ENCODE measurements at regions not wholly inside any gene's neighbourhood (a gene's known extent, or its start where the extent isn't known, plus 50 kb on each side); places are given as distances from the start of the nearest gene placed in this dataset.

DNA sequence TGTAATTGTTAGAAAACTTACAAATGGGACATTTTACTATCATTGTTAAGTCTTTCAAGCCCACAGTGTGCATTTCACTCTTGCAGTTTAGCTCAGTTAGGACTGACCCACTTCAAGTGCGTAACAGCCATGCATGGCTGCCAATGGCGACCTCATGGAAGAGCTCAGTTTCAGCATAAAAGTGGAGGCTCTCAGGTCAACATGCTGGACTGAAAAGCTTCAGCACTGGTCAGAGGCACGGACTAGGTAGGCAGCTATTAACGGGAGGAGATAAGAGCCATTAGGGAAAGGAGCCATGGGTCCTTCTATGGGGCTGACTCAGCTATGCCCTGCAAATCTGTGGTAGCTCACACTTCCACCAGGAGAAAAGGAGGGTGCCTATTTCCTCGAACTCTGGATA, 101.8 kb downstream of the TTLL2 start:
- in situ Hi-C loops (cut with HindIII; ENCODE audit: low pct_unique_long_range_greater_than_20kb, low sequenced_read_pairs), result no loop called here

DNA sequence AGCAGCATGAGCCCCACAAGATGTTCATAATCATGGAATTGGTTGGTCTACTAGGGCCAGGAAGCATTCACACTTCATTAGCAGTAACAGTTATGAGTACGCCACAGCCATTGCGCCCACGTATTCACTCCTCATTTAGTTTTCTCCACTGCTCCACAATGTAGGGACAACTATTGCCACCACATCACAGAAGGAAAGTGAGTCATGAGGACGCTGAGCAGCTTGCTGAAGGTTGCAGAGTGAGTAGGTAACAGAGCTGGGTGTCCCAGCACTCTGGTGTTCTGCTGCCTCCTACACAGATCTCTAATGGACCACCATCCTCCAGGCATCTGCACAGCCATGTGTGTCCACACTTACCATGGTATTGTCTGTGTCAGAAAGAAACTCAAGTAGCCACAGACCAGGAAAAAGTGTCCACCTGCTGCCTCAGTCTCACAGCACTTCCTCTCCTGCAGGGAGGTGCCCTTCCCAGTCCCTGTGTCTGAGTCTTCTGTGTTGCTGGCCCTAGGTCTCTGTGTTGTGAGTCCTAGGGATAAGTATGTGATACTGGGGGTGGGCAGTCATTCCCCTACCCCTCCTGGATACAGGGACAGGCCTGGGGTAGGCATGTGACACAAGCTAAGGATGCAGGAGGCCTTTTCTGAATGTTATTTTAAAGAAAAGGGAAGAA, 103.9 kb downstream of the TTLL2 start:
- DNase-seq (ENCODE audit: low read depth, low spot score), result no peak
- in situ Hi-C loops (cut with HindIII; ENCODE audit: low pct_unique_long_range_greater_than_20kb, low sequenced_read_pairs), result no loop called here

More for the DNA sequence above, 101.8 kb downstream of the TTLL2 start:
- no peak for DNase-seq (ENCODE audit: low read depth, low spot score)

DNA sequence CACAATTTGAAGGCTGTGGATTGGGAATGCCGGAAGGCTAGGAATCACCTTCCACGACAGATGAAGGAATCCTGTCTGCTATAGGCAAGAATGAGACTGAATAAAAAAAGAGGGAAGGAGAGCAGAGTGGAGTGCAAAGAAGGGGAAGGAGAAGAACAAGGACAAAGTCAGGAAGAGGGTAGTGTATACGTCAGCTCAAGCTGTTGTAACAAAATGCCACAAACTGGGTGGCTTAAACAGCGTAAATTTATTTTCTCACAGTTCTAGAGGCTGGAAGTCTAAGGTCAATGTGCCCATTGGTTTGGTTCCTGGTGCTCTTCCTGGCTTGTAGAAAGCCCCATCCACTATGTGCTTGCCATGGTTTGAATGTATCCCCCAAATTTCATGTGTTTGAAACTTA, 104.5 kb downstream of the TTLL2 start:
- DNase-seq (ENCODE audit: low read depth, low spot score), result no peak
- in situ Hi-C loops (cut with HindIII; ENCODE audit: low pct_unique_long_range_greater_than_20kb, low sequenced_read_pairs), result no loop called here

DNA sequence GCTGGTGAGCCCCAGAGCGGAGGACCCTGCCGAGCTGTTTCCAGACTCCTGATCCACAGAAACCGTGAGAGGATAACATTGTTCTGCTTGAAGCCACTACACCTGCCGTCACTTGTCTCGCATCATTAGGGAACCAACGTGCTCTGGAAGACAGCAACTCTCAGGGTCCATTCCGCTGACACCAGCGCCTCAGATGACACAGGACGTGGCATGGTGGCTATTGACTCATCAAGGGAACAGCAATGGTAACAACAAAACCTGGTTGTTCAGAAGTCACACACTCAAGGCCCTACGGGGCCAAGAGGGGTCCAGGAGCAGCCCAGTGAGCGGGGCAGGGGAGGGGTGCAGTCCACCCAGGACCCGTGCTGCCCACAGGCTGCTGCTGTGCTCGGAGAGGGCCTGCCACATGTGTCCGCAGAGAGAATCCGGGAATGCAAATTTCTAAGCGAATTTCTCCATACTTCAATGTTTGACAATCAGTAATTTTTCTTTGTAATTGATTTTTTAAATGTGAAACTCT, 110.4 kb downstream of the TTLL2 start:
- no peak for DNase-seq (ENCODE audit: low read depth, low spot score)
- in situ Hi-C loops (cut with HindIII; ENCODE audit: low pct_unique_long_range_greater_than_20kb, low sequenced_read_pairs), result no loop called here

DNA sequence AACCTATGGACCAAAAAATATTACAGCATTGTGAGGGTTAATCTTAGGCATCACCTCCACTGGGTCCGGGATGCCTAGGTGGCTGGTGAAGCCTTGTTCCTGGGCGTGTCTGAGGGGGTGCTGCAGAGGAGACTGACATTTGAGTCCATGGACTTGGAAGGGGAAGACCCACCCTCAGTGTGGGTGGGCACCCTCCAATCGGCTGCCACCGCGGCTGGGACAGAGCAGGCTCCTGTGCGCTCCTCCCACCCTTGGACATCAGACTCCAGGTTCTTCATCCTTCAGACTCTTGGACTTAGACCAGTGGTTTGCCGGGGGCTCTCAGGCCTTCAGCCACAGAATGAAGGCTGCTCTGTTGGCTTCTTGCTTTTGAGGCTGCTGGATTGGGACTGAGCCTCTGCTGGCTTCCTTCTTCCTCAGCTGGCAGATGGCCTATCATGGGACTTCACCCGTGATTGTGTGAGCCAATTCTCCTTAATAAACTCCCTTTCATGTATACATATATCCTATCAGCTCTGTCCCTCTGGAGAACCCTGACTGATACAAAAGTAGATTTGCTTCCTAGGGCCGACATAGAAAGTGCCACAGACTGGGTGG, 113.1 kb downstream of the TTLL2 start:
- in situ Hi-C loops (cut with HindIII; ENCODE audit: low pct_unique_long_range_greater_than_20kb, low sequenced_read_pairs), result no loop called here
- peak; percentile 39 for DNase-seq (ENCODE audit: low read depth, low spot score)

DNA sequence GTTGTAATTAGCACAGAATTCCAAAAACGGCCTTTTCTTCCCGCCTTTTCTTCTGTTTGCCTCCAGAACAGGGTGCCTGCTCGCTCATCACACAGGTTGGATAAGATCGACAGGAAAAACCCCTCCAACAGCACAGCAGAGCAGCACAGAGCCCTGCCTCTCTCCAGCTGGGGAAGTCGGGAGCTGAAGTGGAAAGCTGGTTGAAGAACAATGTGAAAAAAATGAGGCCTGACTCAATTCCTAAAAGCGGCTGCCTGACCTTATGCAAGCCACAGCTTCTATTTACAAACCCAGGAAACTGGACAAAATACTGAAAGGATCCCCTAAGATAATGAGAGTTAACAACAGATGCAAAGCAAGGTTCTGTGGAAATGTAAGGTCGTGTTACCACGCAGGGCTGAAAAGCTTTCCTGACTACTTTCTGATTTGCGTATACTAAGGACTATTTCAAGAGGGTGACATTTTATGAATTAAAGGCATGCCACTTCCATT, 116.9 kb downstream of the TTLL2 start:
- DNase-seq (ENCODE audit: low read depth, low spot score), result no peak

DNA sequence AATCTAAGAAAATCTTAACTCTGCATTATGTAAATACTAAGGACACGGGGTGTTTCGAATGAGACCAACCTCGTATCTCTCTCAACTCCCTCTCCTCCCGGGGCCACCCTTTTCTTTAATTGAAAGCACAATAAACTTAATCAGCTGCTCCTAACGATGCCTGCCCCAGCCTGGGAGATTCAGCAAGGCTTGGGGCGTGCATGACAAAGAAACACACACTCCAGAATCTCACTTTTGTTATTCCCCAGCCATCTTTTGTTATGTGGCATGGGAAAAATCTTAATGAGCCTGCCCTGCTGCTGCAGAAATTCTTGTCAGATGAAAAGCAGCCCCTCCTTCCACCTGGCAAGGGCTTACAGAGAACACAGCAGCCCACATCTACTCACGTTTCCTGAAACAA, 117.4 kb downstream of the TTLL2 start:
- in situ Hi-C loops (cut with HindIII; ENCODE audit: low pct_unique_long_range_greater_than_20kb, low sequenced_read_pairs), result no loop called here
- no peak for DNase-seq (ENCODE audit: low read depth, low spot score)

More for the DNA sequence above, 116.9 kb downstream of the TTLL2 start:
- in situ Hi-C loops (cut with HindIII; ENCODE audit: low pct_unique_long_range_greater_than_20kb, low sequenced_read_pairs), result no loop called here

DNA sequence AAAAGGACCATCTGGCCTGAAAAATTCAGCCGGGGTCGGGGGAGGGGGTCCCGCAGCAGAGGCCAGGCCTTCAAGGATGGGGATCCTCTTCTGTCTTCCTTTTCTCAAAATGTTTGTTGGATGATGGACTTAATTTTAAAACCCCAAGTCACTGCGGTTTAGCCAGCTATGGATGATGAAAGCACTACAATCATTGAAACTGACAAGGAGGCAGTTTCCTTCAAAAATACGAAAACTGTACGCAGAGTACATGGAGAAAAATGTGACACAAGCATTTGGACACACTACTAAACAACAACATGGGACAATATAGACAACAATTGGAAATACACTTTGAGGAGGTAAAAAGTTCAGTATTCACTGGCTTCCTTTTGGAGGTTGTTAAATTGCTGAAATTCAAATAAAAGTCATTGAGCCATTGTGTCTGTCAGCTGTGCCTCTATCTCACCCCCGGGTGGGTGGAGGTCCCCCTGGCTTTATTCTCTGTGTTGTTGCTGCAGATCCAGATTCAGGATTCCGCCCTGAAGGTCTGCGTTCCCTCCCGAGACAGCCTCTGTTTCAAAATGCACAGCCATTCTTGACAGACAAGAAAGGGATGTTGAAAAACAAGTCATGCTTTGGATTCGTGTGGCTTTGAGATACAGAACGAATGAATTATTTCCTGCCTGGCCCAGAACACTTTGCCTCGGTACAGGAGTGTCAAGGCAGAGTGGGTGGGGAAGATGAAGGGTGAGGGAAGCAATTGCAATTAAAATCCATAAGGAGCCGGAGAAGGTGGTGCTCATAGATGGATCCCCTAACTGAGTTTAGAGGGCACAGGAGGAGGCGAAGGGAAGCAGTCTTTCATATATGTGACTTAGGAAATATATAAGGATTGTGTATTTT, 118.2 kb downstream of the TTLL2 start:
- DNase-seq (ENCODE audit: low read depth, low spot score), result no peak
- in situ Hi-C loops (cut with HindIII; ENCODE audit: low pct_unique_long_range_greater_than_20kb, low sequenced_read_pairs), result no loop called here

DNA sequence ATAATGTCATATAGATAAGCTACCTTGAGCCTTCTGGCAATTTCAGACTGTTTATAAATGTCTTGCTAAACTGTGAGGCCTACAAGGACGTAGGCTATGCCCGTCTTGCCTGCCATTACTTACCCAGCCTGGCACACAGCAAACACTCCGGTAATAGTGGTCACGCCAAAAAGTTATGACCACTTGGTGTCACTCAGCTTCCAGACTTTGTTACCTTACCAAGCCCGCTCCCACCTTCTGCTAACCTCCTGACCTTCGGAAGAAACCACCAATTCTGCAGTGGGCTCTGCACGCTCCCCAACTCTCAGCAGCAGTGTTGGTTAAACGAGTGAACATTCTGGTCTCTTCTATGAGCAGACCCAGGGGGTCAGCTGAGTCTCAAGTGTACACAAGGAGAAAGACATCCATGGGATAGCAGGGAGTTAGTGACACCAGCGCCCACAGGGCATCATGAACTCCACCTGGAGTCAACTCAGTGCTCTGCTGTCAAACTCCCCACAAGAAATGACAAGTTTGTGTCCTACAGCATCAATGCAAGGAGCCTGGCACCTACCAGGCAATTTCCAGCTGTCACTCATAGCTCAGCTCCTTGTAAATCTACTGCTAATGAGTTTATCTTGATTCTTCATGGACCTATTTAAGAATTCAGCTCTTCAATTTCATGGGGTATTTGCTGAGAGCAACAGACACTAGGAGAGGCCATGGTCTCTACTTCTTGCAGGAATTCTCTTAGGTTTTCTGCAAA, 119.9 kb downstream of the TTLL2 start:
- DNase-seq (ENCODE audit: low read depth, low spot score), result no peak
- in situ Hi-C loops (cut with HindIII; ENCODE audit: low pct_unique_long_range_greater_than_20kb, low sequenced_read_pairs), result no loop called here

DNA sequence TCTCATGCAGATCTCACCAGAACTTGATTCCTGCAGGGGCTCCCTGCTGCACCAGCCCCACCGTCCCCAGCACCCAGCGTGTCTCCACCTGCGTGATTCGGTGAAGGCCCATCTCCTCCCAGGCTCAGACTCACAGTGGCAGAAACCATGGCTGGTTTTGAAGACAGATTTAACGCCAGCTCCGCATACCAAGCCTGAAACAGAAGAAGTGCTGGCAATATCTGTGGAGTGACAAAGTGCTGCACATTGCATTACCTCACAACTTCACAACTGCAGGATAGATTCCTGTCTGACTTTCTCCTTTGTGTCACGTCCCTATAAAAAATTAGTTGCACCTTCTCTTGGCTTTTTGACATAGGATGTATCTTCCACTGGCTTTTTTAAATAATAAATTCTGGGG, 120.7 kb downstream of the TTLL2 start:
- DNase-seq (ENCODE audit: low read depth, low spot score), result no peak
- in situ Hi-C loops (cut with HindIII; ENCODE audit: low pct_unique_long_range_greater_than_20kb, low sequenced_read_pairs), result no loop called here

DNA sequence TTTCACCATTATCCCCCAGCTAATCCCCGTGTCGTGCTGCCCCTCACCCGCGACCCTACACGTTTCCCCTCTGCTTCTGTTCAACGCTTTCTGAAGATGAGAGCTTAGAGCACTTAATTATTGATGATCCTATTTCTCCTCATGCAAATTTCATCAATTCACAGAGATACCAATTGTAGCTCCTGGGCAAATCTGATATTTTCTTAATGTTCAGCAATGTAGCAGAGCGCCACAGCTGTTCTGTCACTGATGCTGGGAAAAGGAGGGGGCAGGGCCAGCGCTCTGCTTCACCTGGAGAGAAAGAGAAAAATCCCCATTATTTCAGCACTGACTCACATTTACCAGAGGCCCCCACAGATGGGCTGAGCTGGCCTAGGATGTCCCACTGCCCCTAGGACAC, 121.2 kb downstream of the TTLL2 start:
- DNase-seq (ENCODE audit: low read depth, low spot score), result no peak
- in situ Hi-C loops (cut with HindIII; ENCODE audit: low pct_unique_long_range_greater_than_20kb, low sequenced_read_pairs), result no loop called here

DNA sequence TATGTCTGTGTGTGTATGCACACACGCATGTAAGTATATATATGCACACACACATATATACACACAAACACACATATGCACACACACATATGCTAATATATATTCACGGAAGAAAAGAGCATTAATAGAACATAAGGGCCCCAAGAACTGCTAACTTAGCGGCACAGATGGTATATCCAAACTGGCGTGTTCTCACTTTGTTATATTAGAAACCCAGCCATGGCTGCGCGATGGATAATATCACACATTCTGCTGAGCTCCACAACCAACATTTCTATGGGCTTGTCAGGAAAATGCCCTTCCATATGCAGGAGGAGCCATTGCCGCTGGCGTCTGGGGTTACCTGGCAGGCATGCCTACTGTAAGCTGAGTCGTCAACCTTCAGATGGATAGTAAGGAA, 122.1 kb downstream of the TTLL2 start:
- in situ Hi-C loops (cut with HindIII; ENCODE audit: low pct_unique_long_range_greater_than_20kb, low sequenced_read_pairs), result no loop called here
- no peak for DNase-seq (ENCODE audit: low read depth, low spot score)

DNA sequence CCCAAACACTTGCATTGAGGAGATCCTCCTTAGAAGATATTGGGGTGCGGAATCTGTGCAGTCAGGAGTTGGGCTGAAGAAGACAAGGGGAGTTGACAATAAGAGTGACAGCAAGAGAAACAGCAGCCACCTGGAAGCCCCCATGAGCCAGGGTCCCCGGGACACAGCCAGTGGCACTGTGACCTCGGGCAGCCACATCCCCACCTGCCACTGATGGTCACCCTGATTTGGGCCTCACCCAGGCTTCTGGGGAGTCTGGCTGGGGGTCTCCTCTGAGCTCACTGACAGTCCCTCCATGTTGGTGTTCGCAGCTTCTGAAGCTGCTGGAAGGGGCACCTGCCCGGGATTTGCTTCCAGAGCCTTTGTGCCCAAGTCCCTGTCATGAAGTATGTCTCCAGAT, 123.5 kb downstream of the TTLL2 start:
- in situ Hi-C loops (cut with HindIII; ENCODE audit: low pct_unique_long_range_greater_than_20kb, low sequenced_read_pairs), result no loop called here
- DNase-seq (ENCODE audit: low read depth, low spot score), result no peak

DNA sequence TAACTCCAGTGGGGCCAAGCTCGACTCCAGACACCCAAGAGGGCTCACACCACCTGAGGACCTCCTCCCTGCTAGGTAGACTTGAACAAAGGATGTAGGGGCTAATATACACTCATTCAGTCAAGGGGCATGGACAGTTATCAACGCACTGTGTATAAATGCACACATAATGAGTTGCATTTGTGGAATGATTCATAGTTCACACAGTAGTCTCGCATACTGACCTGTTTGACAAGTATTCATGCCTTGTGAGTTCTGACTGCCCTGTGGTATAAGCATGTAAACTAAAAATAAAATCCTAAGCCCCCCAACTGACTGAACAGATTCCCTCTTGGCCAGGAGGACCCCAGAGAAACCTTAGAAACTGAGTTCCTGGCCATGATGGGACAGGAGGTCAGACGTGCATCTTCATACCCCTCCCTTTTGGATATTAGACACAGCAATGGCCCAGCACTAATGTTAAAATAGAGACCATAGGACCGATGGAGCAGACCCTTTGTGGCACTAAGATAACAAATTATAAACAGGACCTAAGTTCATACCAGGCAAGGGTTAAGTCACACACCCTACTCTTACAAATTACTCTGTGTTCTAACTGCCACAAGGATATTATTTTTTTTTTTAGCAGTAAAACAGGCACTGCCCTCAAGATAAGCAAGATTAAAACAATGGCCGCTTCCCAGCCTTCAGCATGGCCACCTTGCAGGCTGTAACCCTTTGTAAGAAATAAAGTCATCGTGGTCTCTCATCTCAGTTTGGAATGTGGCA, 124.4 kb downstream of the TTLL2 start:
- no peak for DNase-seq (ENCODE audit: low read depth, low spot score)
- in situ Hi-C loops (cut with HindIII; ENCODE audit: low pct_unique_long_range_greater_than_20kb, low sequenced_read_pairs), result no loop called here

DNA sequence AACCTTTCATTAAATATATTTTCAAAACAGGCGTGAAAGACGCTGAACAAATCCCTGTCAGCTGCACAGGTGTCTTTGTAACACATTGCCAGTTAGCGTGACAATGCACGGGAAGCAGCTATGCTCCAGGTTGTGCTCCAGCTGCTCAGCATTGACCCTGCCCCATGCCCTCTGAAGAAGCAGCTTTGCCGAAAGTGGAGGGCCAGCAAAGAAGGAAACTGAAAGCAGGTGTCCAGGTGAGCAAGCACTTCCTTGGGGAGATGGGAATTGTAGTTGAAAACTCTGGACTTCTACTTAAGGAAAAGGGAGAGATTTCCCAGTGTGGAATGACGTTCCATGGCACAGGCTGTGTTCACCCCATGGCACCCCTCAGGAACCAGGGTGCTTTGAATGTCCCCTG, 125.7 kb downstream of the TTLL2 start:
- DNase-seq (ENCODE audit: low read depth, low spot score), result no peak
- in situ Hi-C loops (cut with HindIII; ENCODE audit: low pct_unique_long_range_greater_than_20kb, low sequenced_read_pairs), result no loop called here

DNA sequence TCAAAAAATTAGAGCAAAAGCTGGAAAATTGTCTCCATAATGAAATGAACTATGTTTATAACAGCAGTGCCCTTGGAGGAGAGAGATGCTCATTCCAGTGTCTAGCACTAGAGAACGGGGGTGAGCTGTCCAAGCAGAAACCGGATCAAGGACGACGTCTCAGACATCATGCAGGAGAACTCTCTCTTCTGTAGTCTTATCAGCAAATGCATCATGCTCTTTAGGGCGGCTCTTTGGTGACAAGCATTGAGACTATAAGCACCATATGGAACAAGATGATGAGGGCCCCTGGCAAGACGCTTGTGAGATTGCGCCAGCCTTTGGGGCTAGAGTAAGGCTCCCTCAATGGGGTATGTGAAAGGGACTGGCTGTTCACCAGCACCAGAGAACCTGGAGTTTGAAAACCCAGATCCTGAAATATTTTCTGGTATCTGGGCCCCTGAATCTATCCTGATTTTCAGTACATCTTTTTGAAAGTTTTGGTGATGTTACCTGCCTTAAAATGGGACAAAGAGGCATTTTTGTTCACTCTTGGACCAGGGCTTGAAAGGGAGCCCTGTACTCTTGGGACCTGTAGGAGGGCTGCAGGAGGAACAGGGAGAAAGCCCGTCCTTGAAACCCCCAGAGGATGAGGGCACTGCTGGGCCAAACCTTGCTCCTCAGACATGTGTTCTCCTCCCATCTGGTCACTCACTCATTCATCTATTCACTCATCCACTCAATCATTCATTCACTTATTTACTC, 127.6 kb downstream of the TTLL2 start:
- DNase-seq (ENCODE audit: low read depth, low spot score), result no peak
- in situ Hi-C loops (cut with HindIII; ENCODE audit: low pct_unique_long_range_greater_than_20kb, low sequenced_read_pairs), result no loop called here

DNA sequence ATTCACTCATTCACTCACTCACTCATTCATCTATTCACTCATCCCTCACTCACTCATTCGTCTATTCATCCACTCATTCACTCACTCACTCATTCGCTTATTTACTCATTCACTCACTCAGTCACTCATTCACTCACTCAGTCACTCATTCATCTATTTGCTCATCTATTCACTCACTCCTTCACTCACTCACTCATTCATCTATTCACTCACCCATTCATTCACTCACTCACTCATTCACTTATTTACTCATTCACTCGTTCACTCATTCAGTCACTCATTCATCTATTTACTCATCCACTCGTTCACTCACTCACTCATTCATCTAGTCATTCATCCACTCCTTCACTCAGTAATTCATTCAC, 128.2 kb downstream of the TTLL2 start:
- DNase-seq (ENCODE audit: low read depth, low spot score), result no peak
- in situ Hi-C loops (cut with HindIII; ENCODE audit: low pct_unique_long_range_greater_than_20kb, low sequenced_read_pairs), result no loop called here

All from SK-MEL-5 (cell line).